ENCODE measurements at regions not wholly inside any gene's neighbourhood (a gene's known extent, or its start where the extent isn't known, plus 50 kb on each side); places are given as distances from the start of the nearest gene placed in this dataset.

DNA sequence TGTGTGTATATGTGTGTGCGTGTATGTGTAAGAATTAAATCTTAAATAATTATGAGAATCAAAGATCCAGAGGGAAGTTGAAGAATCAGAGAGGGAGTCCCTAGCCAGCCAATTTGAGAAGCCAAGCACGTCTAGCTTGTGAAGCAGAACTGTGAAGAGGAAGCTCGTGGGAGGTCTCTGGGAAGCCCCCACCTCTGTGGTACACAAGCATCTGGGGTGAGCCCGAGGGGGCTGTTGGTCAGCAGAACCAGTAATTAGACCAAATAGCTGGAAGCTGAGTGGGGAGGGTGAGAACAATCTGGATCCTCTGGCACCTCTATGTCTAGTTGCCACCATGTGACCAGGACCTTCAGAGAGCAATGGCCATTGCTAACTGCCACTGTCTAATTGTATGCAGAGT lies 162.7 kb upstream of the ADRA1D start:
- no peak overlapping the region for H3K4me2 ChIP-seq (ENCODE audit: low read depth, low read length, poor library complexity, severe bottlenecking)
- H3K9me2 ChIP-seq (replicated peaks; ENCODE audit: insufficient read depth, low read length) = no peaks in the 10 kb centered on the region; the same call in 1 of the 2 replicates
- H3K79me2 ChIP-seq (ENCODE audit: insufficient read depth, low read length) = no peaks in the 10 kb centered on the region
- H3K36me3 ChIP-seq (ENCODE audit: low read length) = no peaks in the 10 kb centered on the region
- H3K27me3 ChIP-seq (ENCODE audit: low read length) = no peaks in the 10 kb centered on the region
- no peak overlapping the region for H3K9ac ChIP-seq (ENCODE audit: low read length)
- TF ChIP-seq EZH2phosphoT487 (conservative IDR thresholded peaks at IDR 0.05; ENCODE audit: low read length) = no peak
- TF ChIP-seq, protein P1, sequence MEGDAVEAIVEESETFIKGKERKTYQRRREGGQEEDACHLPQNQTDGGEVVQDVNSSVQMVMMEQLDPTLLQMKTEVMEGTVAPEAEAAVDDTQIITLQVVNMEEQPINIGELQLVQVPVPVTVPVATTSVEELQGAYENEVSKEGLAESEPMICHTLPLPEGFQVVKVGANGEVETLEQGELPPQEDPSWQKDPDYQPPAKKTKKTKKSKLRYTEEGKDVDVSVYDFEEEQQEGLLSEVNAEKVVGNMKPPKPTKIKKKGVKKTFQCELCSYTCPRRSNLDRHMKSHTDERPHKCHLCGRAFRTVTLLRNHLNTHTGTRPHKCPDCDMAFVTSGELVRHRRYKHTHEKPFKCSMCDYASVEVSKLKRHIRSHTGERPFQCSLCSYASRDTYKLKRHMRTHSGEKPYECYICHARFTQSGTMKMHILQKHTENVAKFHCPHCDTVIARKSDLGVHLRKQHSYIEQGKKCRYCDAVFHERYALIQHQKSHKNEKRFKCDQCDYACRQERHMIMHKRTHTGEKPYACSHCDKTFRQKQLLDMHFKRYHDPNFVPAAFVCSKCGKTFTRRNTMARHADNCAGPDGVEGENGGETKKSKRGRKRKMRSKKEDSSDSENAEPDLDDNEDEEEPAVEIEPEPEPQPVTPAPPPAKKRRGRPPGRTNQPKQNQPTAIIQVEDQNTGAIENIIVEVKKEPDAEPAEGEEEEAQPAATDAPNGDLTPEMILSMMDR (IDR thresholded peaks at IDR 0.05; ENCODE audit: insufficient read depth, low read length, poor library complexity, severe bottlenecking) = no peak
- no peaks in the 10 kb centered on the region for H3K9me3 ChIP-seq (ENCODE audit: insufficient read depth, low read length)
- H3K27ac ChIP-seq (ENCODE audit: low read depth, low read length) = no peak overlapping the region
- H3K4me3 ChIP-seq (ENCODE audit: insufficient read depth, low read length, poor library complexity, severe bottlenecking) = no peak overlapping the region
- H4K20me1 ChIP-seq (ENCODE audit: low read depth, low read length) = no peaks in the 10 kb centered on the region
- no peaks in the 10 kb centered on the region for H3F3A ChIP-seq (ENCODE audit: insufficient read depth)
- H2AFZ ChIP-seq (ENCODE audit: low read depth, low read length, severe bottlenecking) = no peak overlapping the region

DNA sequence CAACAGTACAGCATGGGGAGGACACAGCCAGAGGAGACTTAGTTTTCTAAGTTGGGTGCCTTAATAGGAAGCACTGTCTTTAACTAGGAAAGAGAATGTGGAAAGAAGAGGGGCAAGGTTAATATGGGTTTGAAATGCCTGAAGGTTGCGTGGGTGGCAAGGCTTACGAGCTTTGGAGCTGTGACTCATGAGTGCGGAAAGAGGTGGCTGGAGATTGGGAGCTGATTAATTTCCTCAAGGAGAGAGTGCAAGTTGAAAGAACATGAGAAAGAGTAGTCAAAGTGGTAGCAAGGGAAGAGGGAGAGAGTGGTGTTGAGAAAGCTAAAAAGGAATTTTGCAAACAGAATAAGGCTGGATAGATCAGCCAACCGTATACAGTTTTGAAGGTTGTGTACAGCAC lies 157.5 kb upstream of the ADRA1D start:
- Histone ChIP-seq H4K20me1 (ENCODE audit: low read depth, low read length) (no peaks in the 10 kb centered on the region), H3F3A (ENCODE audit: insufficient read depth) (no peaks in the 10 kb centered on the region), H3K79me2 (ENCODE audit: insufficient read depth, low read length) (no peaks in the 10 kb centered on the region), H3K36me3 (ENCODE audit: low read length) (no peaks in the 10 kb centered on the region), H3K9me2 (replicated peaks; ENCODE audit: insufficient read depth, low read length) (no peaks in the 10 kb centered on the region), H2AFZ (ENCODE audit: low read depth, low read length, severe bottlenecking) (no peak overlapping the region), H3K4me2 (ENCODE audit: low read depth, low read length, poor library complexity, severe bottlenecking) (no peak overlapping the region), H3K27ac (ENCODE audit: low read depth, low read length) (no peak overlapping the region), H3K9ac (ENCODE audit: low read length) (no peak overlapping the region), H3K4me3 (ENCODE audit: insufficient read depth, low read length, poor library complexity, severe bottlenecking) (no peak overlapping the region), H3K27me3 (ENCODE audit: low read length) (no peaks in the 10 kb centered on the region), H3K9me3 (ENCODE audit: insufficient read depth, low read length) (no peaks in the 10 kb centered on the region)
- no peak for TF ChIP-seq EZH2phosphoT487 (conservative IDR thresholded peaks at IDR 0.05; ENCODE audit: low read length)
- TF ChIP-seq, protein P1 (IDR thresholded peaks at IDR 0.05; ENCODE audit: insufficient read depth, low read length, poor library complexity, severe bottlenecking) = no peak

DNA sequence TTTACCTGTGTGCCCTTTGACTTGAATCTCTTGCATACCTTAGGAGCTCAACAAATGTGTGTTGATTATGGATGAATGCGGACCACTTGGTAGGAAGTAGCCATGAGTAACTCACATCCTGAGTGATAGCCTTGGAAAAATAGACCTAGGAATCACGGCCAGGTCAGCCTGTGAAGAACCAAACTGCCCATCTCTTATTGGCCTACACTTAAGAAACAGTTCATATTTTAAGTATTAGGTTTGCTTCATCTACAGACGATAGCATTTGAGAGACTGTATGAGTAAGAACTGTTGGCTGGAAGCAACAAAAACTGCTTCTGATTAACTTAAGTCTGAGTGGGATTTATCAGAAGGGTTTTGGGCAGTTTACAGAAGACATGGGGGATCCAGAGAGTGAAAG lies 152.5 kb upstream of the ADRA1D start:
- no peaks in the 10 kb centered on the region for H3K27me3 ChIP-seq (ENCODE audit: low read length)
- TF ChIP-seq, protein P1 (IDR thresholded peaks at IDR 0.05; ENCODE audit: insufficient read depth, low read length, poor library complexity, severe bottlenecking) = no peak
- TF ChIP-seq EZH2phosphoT487 (conservative IDR thresholded peaks at IDR 0.05; ENCODE audit: low read length) = no peak

More for the DNA sequence above, 152.5 kb upstream of the ADRA1D start:
- Histone ChIP-seq H4K20me1 (ENCODE audit: low read depth, low read length) (no peaks in the 10 kb centered on the region), H3K9ac (ENCODE audit: low read length) (no peak overlapping the region), H3K36me3 (ENCODE audit: low read length) (no peaks in the 10 kb centered on the region), H3K79me2 (ENCODE audit: insufficient read depth, low read length) (no peaks in the 10 kb centered on the region), H2AFZ (ENCODE audit: low read depth, low read length, severe bottlenecking) (no peak overlapping the region), H3F3A (ENCODE audit: insufficient read depth) (no peaks in the 10 kb centered on the region), H3K4me2 (ENCODE audit: low read depth, low read length, poor library complexity, severe bottlenecking) (no peak overlapping the region), H3K9me2 (replicated peaks; ENCODE audit: insufficient read depth, low read length) (no peaks in the 10 kb centered on the region), H3K4me3 (ENCODE audit: insufficient read depth, low read length, poor library complexity, severe bottlenecking) (no peak overlapping the region), H3K9me3 (ENCODE audit: insufficient read depth, low read length) (no peaks in the 10 kb centered on the region), H3K27ac (ENCODE audit: low read depth, low read length) (no peak overlapping the region)

All from SU-DHL-6 (cell line).